ENCODE measurements at regions not wholly inside any gene's neighbourhood (a gene's known extent, or its start where the extent isn't known, plus 50 kb on each side); places are given as distances from the start of the nearest gene placed in this dataset.
"Not testable (repeated sequence)": the region's sequence is repeated elsewhere in the genome, so short reads cannot be mapped to it uniquely, and the experiment has no call there.

- Histone ChIP-seq H3K9me3 (ENCODE audit: insufficient read depth, low read depth) (no peaks in the 10 kb centered on the region), H3K27me3 (ENCODE audit: insufficient read depth, low read depth) (peaks cover 22% of the 10 kb centered on the region; the same call in 1 of the 2 replicates), H3K79me2 (ENCODE audit: low read depth) (no peaks in the 10 kb centered on the region), H3K4me2 (no peak overlapping the region), H3K4me3 (no peak overlapping the region), H3K27ac (no peak overlapping the region), H3K9me2 (ENCODE audit: insufficient read depth) (no peaks in the 10 kb centered on the region), H3F3A (ENCODE audit: insufficient read depth, low read depth) (no peaks in the 10 kb centered on the region), H3K36me3 (ENCODE audit: low read depth) (no peaks in the 10 kb centered on the region), H4K20me1 (ENCODE audit: insufficient read depth) (no peaks in the 10 kb centered on the region), H3K4me1 (replicated peaks; ENCODE audit: insufficient read depth) (no peaks in the 10 kb centered on the region), H2AFZ (no peak overlapping the region)
- TF ChIP-seq EZH2 (IDR thresholded peaks at IDR 0.05; ENCODE audit: low read depth) (no peak), CTCF (conservative IDR thresholded peaks at IDR 0.05) (no peak)
- ChIA-PET CTCF (no interaction called here), POLR2A (ENCODE audit: unreplicated experiment) (no interaction called here)
- no peak for DNase-seq
- intact Hi-C loops (cut with micrococcal nuclease; ENCODE audit: unreplicated experiment) = no loop called here
- BruUV-seq (replicated peaks) = no TSS peak
Observed at GRCh38 chr5:117732264-117732663, 1157.6 kb upstream of the SEMA6A start.

- Histone ChIP-seq H3K4me1 (replicated peaks; ENCODE audit: insufficient read depth) (no peaks in the 10 kb centered on the region), H3K9me3 (ENCODE audit: insufficient read depth, low read depth) (no peaks in the 10 kb centered on the region), H3K79me2 (ENCODE audit: low read depth) (no peaks in the 10 kb centered on the region), H3K9me2 (ENCODE audit: insufficient read depth) (no peaks in the 10 kb centered on the region), H3F3A (ENCODE audit: insufficient read depth, low read depth) (no peaks in the 10 kb centered on the region), H4K20me1 (ENCODE audit: insufficient read depth) (no peaks in the 10 kb centered on the region), H3K4me3 (no peak overlapping the region), H3K36me3 (ENCODE audit: low read depth) (no peaks in the 10 kb centered on the region), H3K27me3 (ENCODE audit: insufficient read depth, low read depth) (peaks cover 22% of the 10 kb centered on the region; the same call in 1 of the 2 replicates), H3K4me2 (no peak overlapping the region), H2AFZ (no peak overlapping the region), H3K27ac (no peak overlapping the region)
- CTCF ChIA-PET = no interaction called here
- intact Hi-C loops (cut with micrococcal nuclease; ENCODE audit: unreplicated experiment) = no loop called here
- no peak for DNase-seq
- no peak for TF ChIP-seq CTCF (conservative IDR thresholded peaks at IDR 0.05)
- no peak for TF ChIP-seq EZH2 (IDR thresholded peaks at IDR 0.05; ENCODE audit: low read depth)
- POLR2A ChIA-PET (ENCODE audit: unreplicated experiment) = no interaction called here
- no TSS peak for BruUV-seq (replicated peaks)
Observed at GRCh38 chr5:117731446-117731845, 1156.8 kb upstream of the SEMA6A start.

GRCh38 chr5:117720784-117721183 lies 1146.2 kb upstream of the SEMA6A start:
- BruUV-seq (replicated peaks); H3K27me3 ChIP-seq (ENCODE audit: insufficient read depth, low read depth); H3K4me3 ChIP-seq; DNase-seq; H2AFZ ChIP-seq; H4K20me1 ChIP-seq (ENCODE audit: insufficient read depth); H3K9me2 ChIP-seq (ENCODE audit: insufficient read depth); H3K9me3 ChIP-seq (ENCODE audit: insufficient read depth, low read depth); CTCF ChIA-PET; H3F3A ChIP-seq (ENCODE audit: insufficient read depth, low read depth); intact Hi-C loops (cut with micrococcal nuclease; ENCODE audit: unreplicated experiment); H3K27ac ChIP-seq; H3K4me2 ChIP-seq; H3K36me3 ChIP-seq (ENCODE audit: low read depth); H3K4me1 ChIP-seq (replicated peaks; ENCODE audit: insufficient read depth); H3K79me2 ChIP-seq (ENCODE audit: low read depth); POLR2A ChIA-PET (ENCODE audit: unreplicated experiment): not testable (repeated sequence)

- ChIA-PET POLR2A (ENCODE audit: unreplicated experiment) (no interaction called here), CTCF (no interaction called here)
- no TSS peak for BruUV-seq (replicated peaks)
- Histone ChIP-seq H3K9me3 (ENCODE audit: insufficient read depth, low read depth) (no peaks in the 10 kb centered on the region), H3K9me2 (ENCODE audit: insufficient read depth) (no peaks in the 10 kb centered on the region), H3K4me2 (no peak overlapping the region), H3K36me3 (ENCODE audit: low read depth) (no peaks in the 10 kb centered on the region), H3K27ac (no peak overlapping the region), H3K4me1 (replicated peaks; ENCODE audit: insufficient read depth) (no peaks in the 10 kb centered on the region), H3F3A (ENCODE audit: insufficient read depth, low read depth) (no peaks in the 10 kb centered on the region), H4K20me1 (ENCODE audit: insufficient read depth) (no peaks in the 10 kb centered on the region), H3K79me2 (ENCODE audit: low read depth) (no peaks in the 10 kb centered on the region), H3K27me3 (ENCODE audit: insufficient read depth, low read depth) (no peaks in the 10 kb centered on the region), H2AFZ (no peak overlapping the region), H3K4me3 (no peak overlapping the region)
- intact Hi-C loops (cut with micrococcal nuclease; ENCODE audit: unreplicated experiment) = no loop called here
- no peak for DNase-seq
- TF ChIP-seq EZH2 (IDR thresholded peaks at IDR 0.05; ENCODE audit: low read depth) = no peak
- no peak for TF ChIP-seq CTCF (conservative IDR thresholded peaks at IDR 0.05)
Observed at GRCh38 chr5:117719413-117719812, 1144.8 kb upstream of the SEMA6A start.
